GM13977 (cell line): ENCODE measurements at regions not wholly inside any gene's neighbourhood (a gene's known extent, or its start where the extent isn't known, plus 50 kb on each side); places are given as distances from the start of the nearest gene placed in this dataset.

Source experiments
- DNase-seq: peaks from one replicate; pipeline ENCODE4 v3.0.0; 2012; ENCODE audit warnings: low spot score
- CTCF ChIP-seq: IDR thresholded peaks from 2 replicates; pipeline ENCODE4 v1.5.1; 2012; ENCODE audit warnings: mild to moderate bottlenecking, control low read depth; ENCODE audit not compliant: insufficient read depth; ENCODE audit errors: extremely low read depth, missing control alignments
- in situ Hi-C: fragments of 300-500 bp; cut with MboI; formaldehyde crosslinking; loops from one replicate; pipeline ENCODE4 v1.12.0; 2022; ENCODE audit warnings: low sequenced_read_pairs, low pct_unique_long_range_greater_than_20kb, mixed read lengths, inconsistent platforms; ENCODE audit not compliant: unreplicated experiment

- in situ Hi-C loops: no loop called here
- no peak for DNase-seq
- no peak for TF ChIP-seq CTCF
Observed at GRCh38 chr11:97871816-97872215, 1148.9 kb upstream of the CNTN5 start.

GRCh38 chr11:97880209-97880608, 1140.5 kb upstream of the CNTN5 start:
- TF ChIP-seq CTCF: no peak
- in situ Hi-C loops: no loop called here
- DNase-seq: no peak

GRCh38 chr11:97883086-97883485, 1137.7 kb upstream of the CNTN5 start:
- TF ChIP-seq CTCF: no peak
- in situ Hi-C loops: no loop called here
- DNase-seq: no peak

DNA sequence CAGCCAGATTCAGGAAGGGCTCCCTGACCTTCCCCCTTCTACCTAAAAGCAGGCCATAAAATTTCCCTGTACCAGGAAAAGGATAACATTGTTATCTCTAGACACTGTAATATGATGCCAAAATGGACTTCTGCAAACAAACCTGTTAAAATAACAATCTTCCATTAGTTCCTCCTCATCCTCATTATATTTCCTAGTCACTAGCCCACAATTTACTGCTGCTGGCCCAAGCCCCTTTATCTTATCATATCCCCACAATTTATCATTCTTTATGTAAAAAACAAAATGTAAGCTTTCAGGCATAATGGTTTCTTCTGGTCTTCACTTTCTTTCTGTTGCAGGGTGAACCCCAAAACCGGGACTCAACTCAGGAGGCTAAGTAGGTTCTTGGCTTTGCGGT, 1132.1 kb upstream of the CNTN5 start:
- no peak for DNase-seq
- in situ Hi-C loops: no loop called here
- no peak for TF ChIP-seq CTCF

DNA sequence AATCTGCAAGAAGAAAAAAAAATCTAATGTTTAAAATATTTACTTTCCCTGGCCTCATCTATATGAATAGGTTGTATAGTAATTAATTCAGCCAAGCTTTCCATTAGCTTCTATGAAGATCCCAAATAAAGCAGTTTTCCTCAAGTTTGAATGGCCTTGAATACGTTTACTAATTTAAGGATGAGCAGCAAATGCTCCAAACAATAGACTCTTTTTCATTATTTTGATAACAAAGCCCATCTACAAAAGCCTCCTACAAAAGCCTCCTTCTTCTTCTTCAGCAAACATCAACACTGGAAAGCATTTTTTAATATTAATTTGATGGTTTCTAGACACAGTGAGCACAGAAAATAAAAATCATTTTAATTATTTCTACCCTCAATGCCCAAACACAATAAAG, 1130.3 kb upstream of the CNTN5 start:
- DNase-seq: no peak
- in situ Hi-C loops: no loop called here
- TF ChIP-seq CTCF: no peak

DNA sequence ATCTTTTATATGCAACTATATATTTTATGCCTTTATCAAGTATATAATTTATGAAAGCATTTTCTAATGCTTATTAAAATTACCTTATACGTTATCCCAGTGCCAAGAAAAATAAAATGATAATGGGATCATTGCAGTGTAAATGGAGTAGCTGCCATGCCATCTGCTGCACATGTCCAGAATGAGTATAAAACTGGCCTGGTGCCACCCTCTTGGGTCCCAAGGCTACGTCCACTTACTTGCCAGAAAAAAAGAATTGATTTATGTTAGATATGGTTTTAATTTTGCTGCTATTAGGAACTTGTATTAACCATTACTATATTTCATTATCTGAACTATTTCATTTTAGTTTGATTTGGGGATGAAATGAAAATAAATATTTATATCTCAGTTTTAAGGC, 1127.1 kb upstream of the CNTN5 start:
- TF ChIP-seq CTCF: no peak
- in situ Hi-C loops: no loop called here
- DNase-seq: no peak

DNA sequence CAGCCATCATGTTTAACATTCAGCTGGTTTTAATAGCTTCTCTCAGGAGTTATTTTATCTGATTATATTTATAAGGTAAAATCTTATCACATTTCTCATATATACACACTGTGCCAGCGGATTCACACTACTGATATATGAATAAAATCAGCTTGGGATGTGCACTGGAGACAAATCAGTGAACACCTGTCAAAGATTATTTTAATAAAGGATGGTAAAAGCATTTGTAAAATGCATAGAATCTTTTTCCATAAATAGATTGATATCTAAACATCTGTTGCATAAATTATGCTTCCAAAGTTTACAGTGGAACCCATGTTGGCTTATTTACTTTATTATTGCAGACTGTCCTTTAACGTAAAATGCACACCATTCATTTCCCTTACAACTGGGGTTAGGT, 1125.8 kb upstream of the CNTN5 start:
- TF ChIP-seq CTCF: no peak
- in situ Hi-C loops: no loop called here
- DNase-seq: no peak
